ENCODE measurements at regions not wholly inside any gene's neighbourhood (a gene's known extent, or its start where the extent isn't known, plus 50 kb on each side); places are given as distances from the start of the nearest gene placed in this dataset.

DNA sequence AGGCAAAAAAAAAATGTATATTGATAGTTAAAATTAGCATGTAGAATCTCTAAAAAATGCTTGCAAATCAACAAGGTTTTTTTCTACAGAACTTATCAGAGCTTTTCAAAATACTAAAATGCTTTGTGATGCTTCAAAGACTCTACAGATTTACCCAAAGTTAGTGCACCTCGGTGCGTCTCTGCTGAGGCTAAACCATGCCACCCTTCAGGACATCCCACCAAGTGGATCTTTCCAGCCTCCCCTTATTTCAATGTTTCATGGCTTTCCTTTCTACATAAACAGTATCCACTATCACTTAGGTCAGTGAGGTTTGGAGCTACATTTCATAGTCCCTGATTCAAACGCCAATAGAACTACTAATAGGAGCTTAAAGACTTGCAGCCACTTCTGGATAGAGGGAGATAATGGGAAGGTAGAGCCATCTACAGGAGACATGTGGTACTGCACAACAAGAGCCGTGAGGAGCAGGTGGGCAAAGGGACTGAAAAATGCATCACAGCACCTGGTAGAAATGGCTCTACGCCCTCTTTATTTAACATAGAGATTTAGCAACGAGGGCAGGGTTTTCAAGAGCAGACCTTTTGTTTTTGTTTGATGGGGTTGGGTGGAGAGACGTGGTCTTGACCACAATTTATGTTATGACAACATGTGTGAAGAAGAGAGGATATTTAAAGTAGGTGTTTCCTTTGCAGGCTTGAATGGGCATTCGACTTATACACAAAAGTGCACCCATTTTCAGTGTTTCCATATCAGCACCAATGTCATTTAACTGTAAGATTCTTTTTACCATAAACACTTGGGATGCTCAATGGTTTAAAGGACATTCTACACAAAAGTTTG, 56.1 kb upstream of the SLC35G4 start:
- no peak for DNase-seq

DNA sequence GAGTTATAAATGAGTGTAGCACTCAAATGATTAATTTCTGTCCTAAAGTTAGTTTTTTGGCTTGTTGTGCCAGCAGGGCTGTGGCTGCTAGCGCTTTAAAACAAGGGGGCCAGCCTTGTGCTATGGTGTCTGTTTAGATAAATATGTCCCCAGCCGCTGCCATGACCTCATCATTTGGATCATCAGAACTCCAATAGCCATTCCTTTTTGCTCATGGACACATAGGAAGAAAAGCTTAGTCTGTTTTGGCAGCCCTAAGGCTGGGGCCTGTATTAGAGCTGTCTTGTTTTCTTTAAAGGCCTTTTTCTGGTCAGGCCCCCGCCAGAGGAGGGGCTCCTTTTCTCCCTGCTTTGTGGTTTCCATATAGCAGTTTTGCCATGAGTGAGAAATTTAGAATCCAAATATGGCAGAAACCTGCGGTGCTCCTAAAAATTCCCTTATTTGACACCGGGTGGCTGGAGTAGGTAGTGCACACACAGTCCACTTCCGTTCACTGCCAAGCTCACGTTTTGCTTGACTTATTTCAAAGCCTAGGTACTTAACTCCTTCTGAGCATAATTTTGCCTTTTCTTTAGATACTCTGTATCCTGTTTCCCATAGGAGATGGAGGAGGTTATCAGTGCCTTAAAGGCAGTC, 60.4 kb upstream of the SLC35G4 start:
- no peak for DNase-seq

DNA sequence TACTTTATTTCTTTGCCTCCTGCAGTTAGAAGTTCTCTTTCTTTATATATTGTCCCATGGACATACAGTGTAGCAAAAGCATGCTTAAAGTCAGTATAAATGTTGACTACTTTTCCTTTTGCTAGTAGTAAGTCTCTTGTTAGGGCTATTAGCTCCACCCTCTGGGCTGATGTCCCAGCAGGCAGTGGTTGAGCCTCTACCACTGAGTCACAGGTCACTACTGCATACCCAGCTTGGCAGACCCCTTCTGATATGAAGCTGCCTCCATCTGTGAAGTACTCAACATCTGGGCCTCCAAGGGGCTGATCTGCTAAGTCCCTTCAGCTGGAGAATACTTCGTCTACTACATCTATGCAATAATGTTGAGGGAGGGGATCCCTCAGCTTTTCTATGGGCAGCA, 61.0 kb upstream of the SLC35G4 start:
- no peak for DNase-seq

DNA sequence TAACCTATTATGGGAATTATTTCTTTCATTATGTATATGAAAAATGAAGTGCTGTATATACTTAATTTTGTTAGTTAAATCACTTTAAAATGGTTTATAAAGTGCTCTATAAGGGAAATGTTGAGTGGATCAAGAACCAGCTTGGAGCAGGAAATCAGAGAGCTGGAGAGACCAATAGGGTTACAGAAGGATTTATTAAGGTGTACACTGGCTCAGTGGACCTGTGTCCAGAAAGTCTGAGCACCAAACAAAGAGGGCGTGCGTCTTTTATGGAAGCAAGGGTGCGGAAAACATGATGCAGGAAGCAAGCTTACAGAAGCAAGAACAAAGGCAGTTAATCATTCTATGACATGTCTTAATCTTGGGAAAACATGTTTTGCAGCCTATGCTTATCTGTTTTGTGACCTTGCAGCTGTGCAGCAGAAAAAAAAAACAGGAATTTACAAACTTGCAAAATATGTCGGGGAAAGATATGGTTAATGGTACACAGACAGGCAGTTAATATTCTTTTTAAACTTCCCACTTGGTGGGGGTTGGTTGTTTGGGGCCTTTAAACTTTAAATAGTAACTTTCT, 65.2 kb upstream of the SLC35G4 start:
- DNase-seq, result no peak

DNA sequence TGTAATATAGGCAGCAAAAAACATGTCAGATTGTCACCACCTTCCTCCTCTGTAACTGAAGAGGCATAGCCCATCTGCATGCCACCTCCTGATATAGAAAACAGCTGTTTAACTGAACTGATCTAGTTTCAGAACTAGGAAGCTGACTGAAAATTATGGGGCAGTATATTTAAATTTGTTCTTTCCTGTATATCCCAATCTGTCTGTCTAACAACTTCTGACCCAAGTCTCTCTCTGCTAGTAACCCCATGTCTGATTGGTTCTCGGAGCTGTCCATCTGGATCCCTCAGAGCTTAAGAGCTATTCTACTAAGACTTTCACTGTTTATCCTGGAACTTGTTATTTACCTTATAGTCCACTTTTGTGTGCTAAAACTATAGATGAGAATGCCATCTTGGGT, 68.2 kb upstream of the SLC35G4 start:
- no peak for DNase-seq

DNA sequence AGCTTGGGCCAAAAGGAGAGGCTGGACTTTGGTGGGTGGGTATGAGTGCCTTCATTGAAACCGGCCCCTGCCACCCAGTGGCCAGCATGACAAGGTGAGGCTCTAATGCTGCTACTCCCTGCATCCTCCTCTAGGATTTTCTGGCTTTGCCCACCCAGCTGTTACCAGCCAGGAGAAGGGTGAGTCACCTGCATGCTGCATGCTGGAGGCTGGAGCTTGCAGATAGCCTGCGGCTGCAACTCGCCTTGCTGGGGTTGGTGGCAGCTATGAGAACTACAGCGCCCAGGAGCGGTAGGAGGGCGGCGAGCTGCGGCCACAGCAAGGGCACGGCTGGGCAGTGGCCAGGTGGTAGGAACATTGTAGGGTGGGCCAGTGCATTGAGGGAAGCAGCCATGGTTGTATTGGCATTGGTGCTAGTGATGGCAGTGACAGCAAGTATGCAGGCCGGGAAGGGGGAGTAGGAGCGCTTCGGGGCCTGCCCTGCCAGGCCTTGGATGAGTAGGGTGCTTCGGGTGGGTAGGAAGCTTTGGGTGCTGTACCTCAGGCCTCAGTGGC, 75.4 kb upstream of the SLC35G4 start:
- no peak for DNase-seq

DNA sequence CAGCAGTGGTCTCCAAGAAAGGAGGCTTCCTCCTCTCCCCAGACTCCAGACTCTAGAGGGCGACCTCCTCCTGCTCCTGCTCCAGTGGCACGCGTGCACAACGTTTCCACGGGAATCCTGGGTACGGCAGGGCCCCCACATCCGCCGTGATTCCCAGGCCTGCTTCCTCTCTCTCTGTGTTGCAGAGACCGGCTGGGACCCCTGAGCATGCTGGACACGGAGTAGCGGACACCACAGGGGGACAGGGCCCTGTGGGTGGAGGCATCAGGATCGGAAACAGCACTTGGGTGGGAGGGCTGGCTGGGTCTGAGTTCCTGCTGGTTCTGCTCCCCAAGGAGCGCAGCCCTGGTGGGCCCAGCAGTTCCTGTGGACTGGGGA, 75.9 kb upstream of the SLC35G4 start:
- no peak for DNase-seq

DNA sequence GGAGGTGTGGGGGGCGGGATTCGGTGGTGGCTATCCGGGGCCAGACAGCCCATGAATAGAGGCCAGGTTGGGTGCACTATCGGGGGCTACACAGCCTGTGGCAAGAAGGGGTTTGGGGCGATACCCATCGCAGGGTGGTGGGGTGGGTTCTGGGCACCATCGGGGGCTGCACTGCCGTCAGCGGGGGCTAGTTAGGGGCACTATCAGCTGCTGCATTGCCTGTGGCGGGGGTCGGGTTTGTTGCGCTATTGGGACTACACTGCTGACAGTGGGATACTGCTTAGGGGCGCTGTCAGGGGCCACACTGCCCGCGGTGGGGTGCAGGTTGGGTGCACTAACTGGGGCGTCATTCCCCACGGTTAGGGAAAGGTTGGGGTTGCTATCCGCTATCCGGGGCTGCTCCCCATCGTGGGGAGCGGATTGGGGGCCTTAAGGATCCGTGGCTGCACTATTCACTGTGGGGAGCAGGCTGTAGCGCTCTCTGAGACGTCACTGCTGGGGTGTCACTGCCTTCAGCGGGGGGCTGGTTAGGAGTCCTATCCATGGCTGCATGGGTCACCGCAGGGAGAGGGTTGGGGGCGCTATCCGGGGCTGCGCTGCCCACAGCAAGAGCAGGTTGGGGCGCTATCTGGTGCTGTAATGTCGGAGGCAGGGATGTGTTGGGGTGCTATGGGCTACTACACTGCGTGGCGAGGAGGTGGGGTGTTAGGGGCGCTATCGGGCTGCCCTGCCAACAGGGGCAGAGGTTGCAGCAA, 76.5 kb upstream of the SLC35G4 start:
- no peak for DNase-seq

DNA sequence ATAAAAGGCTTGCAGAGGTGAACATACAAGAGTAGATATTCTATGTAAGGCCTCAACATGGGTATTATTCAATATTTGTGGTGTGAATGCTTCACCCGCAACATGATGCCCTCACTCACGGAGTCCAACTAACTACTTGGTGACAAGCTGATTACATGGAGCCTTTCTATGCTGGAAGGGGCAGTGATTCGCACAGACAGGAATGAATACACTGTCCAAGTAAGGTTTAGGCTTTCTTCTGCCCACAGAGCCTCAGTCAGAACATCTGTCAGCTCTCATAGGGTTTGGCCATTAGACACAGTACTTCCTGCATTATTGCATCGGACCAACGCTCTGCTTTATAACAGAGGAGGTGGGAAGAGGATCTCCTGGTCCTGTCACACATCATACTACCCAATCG, 80.3 kb upstream of the SLC35G4 start:
- DNase-seq, result no peak

DNA sequence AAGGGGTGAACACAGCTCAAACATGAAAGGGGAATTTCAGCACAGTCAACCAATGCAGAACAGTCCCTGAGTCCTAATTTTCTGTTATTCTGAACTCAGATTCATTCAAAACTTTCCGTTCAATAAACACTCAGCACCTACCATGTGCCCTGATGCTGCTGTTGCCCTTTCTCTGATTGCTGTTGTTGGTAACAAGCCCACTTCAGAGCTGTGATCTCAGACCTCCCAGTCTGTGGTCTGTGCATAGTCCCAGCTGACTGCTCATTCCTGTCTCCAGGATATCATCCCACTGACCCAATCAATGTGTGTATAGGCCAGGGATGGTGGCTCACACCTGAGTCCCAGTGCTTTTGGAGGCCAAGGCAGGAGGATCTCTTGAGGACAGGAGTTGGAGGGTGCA, 82.7 kb upstream of the SLC35G4 start:
- no peak for DNase-seq

DNA sequence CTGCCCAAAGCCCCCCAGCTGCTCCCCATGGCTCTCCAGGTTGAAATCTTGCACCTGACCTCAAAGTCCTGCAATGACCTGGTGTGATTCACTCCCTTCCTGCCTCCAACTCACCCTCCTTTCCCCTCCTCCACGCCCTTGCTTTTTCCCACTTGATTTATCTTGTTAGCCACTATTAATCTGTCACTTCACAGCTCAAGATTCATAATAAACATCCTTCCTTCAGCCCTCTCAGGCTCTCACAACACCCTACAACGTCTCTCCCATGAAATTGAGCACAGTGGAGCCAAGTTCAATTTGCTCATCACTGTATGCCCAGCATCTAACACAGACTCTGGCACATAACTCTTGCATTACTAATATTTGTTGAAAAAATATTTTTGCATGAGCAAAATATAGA, 85.6 kb upstream of the SLC35G4 start:
- DNase-seq, result no peak

DNA sequence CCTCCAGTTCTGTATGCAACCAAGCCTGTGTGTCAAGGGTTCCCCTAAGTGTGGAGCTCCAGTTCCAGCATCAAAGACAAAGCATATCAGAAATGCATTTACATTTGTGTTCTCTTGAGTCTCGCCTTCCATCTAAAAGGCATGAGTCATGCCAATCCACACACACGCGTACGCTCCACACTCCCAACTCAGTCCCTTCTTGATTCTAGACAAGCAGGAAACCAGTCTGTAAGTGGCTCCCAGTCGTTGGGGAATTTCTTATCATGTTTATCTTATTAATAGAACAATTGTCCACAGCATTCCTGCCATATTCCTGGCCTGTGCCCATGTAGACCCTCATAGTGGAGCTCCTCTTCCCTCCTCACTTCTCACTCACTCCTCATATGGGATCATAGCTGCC, 86.4 kb upstream of the SLC35G4 start:
- DNase-seq, result no peak

DNA sequence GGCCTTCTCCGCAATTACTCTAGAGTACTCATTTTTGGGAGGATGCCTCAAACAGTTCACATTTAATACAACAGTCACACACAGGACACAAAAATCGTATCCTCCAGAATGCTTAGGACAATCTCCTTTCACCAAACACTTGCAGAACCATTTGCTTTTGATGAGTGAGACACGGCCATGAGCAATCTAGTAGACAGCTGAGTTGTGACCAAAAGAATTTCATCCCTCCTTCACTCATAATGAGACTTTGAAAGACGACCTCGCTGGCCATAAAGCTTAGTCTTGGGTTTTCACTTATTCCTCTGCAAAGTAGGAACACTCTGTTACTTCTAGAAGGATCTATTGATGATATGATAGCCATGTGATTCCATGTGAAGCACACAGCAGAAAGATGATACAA, 87.5 kb upstream of the SLC35G4 start:
- DNase-seq, result no peak

DNA sequence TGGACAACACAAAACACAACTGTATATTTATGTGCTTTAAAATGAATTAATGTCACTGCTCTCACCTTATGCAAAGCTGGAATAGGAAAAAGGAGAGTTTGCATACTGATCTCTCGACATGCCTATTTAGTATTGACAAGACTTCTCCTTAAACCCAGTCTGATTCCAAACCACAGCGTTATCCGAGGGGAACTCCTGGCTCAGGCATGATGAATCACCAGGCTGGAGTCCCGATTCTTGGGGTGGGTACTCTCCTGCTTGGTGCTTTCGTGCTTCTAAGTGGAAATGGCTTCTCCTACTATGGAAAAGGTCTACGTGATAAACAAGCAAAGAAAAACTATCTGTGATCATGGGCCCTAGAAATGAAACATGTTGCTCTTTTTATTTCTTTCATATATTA, 88.9 kb upstream of the SLC35G4 start:
- no peak for DNase-seq

DNA sequence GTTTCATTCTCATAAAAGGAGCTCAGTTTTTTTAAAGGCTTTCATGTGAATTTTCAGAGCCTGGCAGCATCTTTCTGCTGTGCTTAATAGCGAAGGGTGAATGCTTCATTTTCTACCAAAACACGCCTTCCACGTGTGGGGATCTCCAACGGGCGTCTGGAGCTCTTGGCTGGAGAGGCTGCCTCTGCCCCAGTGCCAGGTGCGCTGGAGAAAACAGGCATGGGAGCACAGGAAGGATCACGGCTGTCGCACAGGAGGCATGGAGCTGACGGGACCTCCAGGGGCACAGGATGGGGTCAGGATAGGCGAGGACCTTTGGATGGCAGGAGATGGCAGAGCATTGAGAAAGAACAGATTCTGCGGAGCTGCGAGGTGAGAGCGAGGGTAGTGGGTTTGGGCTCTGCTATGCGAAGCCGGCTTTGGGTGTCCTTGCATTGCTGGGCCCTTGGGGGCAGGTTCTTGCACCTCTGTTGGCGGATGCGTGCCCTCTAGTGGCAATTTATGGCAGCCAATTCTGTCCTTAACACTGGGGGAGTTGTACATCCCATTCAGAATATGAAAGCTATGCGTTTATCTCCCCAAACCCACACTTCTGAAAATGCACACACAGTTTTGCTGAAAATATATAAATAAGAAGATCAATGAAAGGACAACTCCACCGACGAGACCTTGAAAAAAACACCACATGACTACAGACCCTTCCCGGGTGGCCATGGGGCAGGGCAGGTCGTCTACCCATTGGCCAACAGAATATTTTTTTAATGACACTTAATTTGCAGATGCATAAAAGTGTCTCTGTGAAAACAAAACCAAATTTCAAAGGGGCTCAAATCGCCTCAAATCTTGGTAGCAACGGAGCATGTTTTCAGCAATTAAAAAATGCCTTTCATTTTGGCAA, 90.4 kb upstream of the SLC35G4 start:
- DNase-seq, result peak; percentile 18

DNA sequence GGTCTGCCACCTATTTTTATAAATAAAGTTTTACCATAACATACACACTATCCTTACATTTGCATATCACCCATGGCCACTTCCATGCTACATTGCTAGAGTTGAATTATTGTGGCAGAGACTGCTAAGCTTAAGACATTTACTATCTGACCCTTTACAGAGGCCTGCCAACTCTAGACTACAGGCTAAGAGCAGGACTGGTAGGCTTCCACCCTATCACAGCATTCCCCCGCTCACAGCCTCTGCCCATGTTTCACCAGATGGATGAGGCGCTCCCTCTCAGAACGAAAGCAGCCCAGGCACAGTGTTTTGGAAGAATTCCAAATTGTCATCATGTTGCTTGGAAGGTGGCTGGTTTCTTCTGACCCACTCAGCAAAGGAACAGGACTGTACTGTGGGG, 91.7 kb upstream of the SLC35G4 start:
- no peak for DNase-seq

DNA sequence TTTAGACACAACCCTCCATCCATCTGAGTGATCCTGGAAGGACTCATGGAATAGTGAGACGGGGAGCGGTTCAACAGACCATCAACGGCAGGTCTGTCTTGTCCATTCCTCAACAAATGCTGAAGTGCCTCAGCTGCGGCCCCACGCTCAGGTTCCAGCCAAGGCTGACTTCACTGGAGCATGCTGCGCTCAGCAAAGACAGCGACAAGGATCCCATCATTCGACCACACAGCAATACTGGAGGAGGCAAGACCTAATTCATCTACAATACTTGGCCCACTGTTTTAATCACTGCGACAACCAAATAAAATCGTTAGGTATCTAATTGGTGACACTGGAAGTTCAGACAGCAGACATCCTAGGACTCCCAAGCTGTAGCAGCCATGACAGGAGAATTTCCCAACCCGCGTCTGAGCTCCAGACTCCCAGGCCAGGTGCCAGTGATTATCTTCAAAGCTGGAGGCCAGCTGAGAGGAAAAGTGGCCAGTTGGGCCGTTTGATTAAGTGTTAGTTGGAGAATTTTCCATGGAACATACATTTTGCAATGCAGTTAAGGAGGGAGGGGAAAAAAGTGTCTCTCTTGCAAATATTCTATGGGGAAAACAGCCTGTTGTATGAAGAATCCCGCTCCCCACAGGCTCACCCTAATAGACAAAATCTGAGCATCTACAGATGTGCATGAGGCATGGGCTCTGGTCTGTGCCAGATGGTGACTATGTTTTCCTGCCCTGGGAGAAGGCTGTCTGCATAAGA, 92.5 kb upstream of the SLC35G4 start:
- no peak for DNase-seq

DNA sequence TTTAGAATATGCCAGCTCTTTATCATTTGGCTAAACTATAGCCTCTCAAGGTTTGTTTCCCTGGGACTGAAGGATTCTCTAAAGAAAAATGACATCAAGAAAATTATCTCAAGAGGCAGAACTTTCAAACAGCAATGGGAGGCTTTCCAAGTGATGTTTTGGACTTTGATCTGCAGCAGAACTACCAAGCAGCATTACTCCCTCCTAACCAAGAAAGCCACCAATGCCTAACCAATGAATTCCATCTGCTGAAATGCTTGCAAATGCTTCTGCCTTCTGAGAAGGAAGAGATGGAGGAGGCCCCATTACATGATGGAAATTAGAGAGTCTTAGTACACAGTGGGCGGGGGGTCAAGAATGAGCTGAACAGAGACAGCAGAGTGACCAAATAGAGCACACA, 95.1 kb upstream of the SLC35G4 start:
- no peak for DNase-seq

DNA sequence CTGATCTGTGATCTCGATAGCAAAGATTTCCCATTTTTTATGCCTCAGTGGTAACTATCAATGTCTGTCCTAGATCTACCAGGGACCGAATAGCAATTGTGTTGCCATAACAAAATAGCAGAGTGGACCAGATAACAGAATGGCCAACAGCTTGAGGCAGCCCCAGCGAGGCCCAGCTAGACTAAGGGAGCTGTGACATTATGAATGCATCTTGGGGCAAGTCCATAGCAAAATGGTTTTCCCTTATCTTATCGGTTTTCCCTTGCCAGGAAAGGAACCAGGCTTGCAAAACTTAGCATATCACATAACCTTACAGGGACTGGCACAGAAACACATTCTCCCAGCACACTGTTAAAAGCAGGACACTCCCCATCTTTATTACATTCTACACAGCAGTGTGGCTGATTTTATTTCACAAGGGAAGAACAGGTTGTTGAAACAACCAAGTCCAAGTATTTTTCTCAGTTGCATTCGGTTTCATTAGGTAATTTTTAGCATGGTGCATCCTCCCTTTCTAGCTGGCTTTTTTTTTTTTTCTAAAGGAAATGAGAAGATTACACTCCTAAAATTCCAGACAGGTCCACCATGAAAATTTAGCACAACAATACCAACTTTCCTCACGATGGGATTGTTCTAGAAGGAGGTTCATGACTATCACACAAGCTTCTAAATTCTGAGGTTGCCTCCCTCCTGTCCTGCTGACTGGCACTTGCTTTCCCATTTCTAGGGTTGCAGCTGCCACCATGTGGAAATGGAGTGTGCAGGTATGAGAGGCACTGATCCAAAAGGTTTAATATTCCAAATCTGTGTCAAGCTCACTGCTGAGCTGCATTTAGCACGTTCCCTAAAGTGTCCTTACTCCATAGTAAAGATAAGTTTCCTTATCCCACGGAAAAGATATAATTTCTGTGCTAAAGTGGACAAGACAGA, 97.0 kb upstream of the SLC35G4 start:
- no peak for DNase-seq

DNA sequence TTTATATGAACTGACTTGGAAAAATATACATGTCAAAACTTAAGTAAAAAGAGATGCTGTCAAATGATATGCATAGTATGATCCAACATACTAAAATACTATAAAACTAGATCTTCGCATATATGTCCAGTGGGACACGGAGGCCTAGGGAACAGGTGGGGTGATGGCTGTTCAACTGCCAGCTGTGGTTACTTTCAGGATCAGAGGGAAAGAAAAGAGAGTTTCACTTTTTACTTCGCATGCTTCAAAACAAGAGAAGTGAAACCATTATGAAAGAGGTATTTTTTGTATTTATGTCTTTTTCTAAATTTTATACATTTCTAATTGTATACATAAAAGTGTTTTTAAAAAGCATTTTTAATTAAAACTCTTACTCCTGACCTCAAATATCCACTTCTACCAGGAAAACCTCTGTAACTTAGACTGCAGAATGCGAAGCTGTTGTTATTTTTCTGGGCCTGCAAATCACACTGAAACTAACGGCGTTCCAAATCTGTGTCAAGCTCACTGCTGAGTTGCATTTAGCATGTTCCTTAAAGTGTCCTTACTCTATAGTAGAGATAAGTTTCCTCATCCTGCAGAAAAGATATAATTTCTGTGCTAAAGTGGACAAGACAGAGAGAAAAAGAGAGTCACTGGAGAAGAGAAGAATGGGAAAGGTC, 97.8 kb upstream of the SLC35G4 start:
- DNase-seq, result no peak
